ENCODE measurements at regions not wholly inside any gene's neighbourhood (a gene's known extent, or its start where the extent isn't known, plus 50 kb on each side); places are given as distances from the start of the nearest gene placed in this dataset.

- POLR2A ChIA-PET (ENCODE audit: partially characterized antibody), result no interaction called here
- intact Hi-C loops (cut with micrococcal nuclease), result loop anchor here (10.0 kb wide), 1 partner anchor 46 kb away; no protein-coding TSS in a partner anchor
These were observed 153.1 kb downstream of the TRIM27 start for GRCh38 chr6:28770732-28771131.

GRCh38 chr6:28771401-28772267 lies 152.2 kb downstream of the TRIM27 start:
- Mint-ChIP-seq H3K4me1 (peaks cover 0 to 10% (median 7%) of the 10 kb centered on the region in 4 donors), H3K27ac (peak overlapping the region in 2 of 7 donors; percentile 75 to 86), H3K4me3 (no peak overlapping the region), H3K27me3 (peaks cover 86 to 87% of the 10 kb centered on the region in 2 donors), H3K36me3 (peaks cover 7 to 10% of the 10 kb centered on the region in 2 donors), H3K9me3 (peaks cover 2 to 61% (median 49%) of the 10 kb centered on the region in 8 donors)
- intact Hi-C loops (cut with micrococcal nuclease), result loop anchor here (10.0 kb wide), 1 partner anchor 47 kb away; no protein-coding TSS in a partner anchor
- Histone ChIP-seq H3K4me3 (ENCODE audit: low read length in 2 of 2) (no peak overlapping the region), H3K36me3 (ENCODE audit: insufficient read depth, low read length) (no peaks in the 10 kb centered on the region), H3K9me3 (ENCODE audit: control insufficient read depth in 1 of 2, low read length in 2 of 2) (no peaks in the 10 kb centered on the region), H3K27ac (ENCODE audit: low read depth, low read length) (no peak overlapping the region), H3K4me1 (ENCODE audit: insufficient read depth, low read length) (no peaks in the 10 kb centered on the region), H3K27me3 (ENCODE audit: insufficient read depth, low read length) (peaks cover 66% of the 10 kb centered on the region)
- ChIA-PET POLR2A (ENCODE audit: partially characterized antibody) (no interaction called here), CTCF (ENCODE audit: partially characterized antibody) (no interaction called here)
- no peak for DNase-seq

More at GRCh38 chr6:28770732-28771131, 153.1 kb downstream of the TRIM27 start:
- Mint-ChIP-seq H3K4me1 (peaks cover 0 to 10% (median 7%) of the 10 kb centered on the region in 4 donors), H3K4me3 (no peak overlapping the region), H3K27me3 (peaks cover 85 to 86% of the 10 kb centered on the region in 2 donors), H3K27ac (peak overlapping the region in 1 of 7 donors; percentile 14), H3K9me3 (peaks cover 0 to 57% (median 50%) of the 10 kb centered on the region in 8 donors), H3K36me3 (peaks cover 7% of the 10 kb centered on the region in 2 donors)
- Histone ChIP-seq H3K9me3 (ENCODE audit: control insufficient read depth in 1 of 2, low read length in 2 of 2) (no peaks in the 10 kb centered on the region), H3K4me3 (ENCODE audit: low read length in 2 of 2) (no peak overlapping the region), H3K27ac (ENCODE audit: low read depth, low read length) (no peak overlapping the region), H3K36me3 (ENCODE audit: insufficient read depth, low read length) (no peaks in the 10 kb centered on the region), H3K4me1 (ENCODE audit: insufficient read depth, low read length) (no peaks in the 10 kb centered on the region), H3K27me3 (ENCODE audit: insufficient read depth, low read length) (peaks cover 63% of the 10 kb centered on the region)
- DNase-seq, result no peak
- CTCF ChIA-PET (ENCODE audit: partially characterized antibody), result no interaction called here

GRCh38 chr6:28772480-28773381 lies 151.1 kb downstream of the TRIM27 start:
- Mint-ChIP-seq H3K4me1 (peaks cover 0 to 10% (median 7%) of the 10 kb centered on the region in 4 donors), H3K36me3 (peaks cover 7 to 9% of the 10 kb centered on the region in 2 donors), H3K4me3 (peak overlapping the region in 4 of 8 donors; percentile 5 to 53 (median 44)), H3K9me3 (peaks cover 2 to 62% (median 47%) of the 10 kb centered on the region in 8 donors), H3K27ac (peak overlapping the region in 5 of 7 donors; percentile 44 to 86 (median 80)), H3K27me3 (peaks cover 83 to 84% of the 10 kb centered on the region in 2 donors)
- Histone ChIP-seq H3K27me3 (ENCODE audit: insufficient read depth, low read length) (peaks cover 77% of the 10 kb centered on the region), H3K36me3 (ENCODE audit: insufficient read depth, low read length) (no peaks in the 10 kb centered on the region), H3K9me3 (ENCODE audit: control insufficient read depth in 1 of 2, low read length in 2 of 2) (no peaks in the 10 kb centered on the region), H3K4me1 (ENCODE audit: insufficient read depth, low read length) (no peaks in the 10 kb centered on the region), H3K27ac (ENCODE audit: low read depth, low read length) (no peak overlapping the region), H3K4me3 (ENCODE audit: low read length in 2 of 2) (no peak overlapping the region)
- intact Hi-C loops (cut with micrococcal nuclease), result loop anchor here (10.0 kb wide), 1 partner anchor 48 kb away; no protein-coding TSS in a partner anchor
- ChIA-PET CTCF (ENCODE audit: partially characterized antibody) (no interaction called here), POLR2A (ENCODE audit: partially characterized antibody) (no interaction called here)
- DNase-seq, result no peak

GRCh38 chr6:28774292-28775051 lies 149.3 kb downstream of the TRIM27 start:
- peaks cover 7 to 9% of the 10 kb centered on the region in 2 donors for H3K36me3 Mint-ChIP-seq

GRCh38 chr6:28775052-28775376 lies 148.8 kb downstream of the TRIM27 start:
- Histone ChIP-seq H3K4me1 (ENCODE audit: insufficient read depth, low read length) (no peaks in the 10 kb centered on the region), H3K27ac (ENCODE audit: low read depth, low read length) (no peak overlapping the region), H3K9me3 (ENCODE audit: control insufficient read depth in 1 of 2, low read length in 2 of 2) (no peaks in the 10 kb centered on the region), H3K4me3 (ENCODE audit: low read length in 2 of 2) (no peak overlapping the region), H3K27me3 (ENCODE audit: insufficient read depth, low read length) (peaks cover 75% of the 10 kb centered on the region), H3K36me3 (ENCODE audit: insufficient read depth, low read length) (no peaks in the 10 kb centered on the region)
- H3K27ac Mint-ChIP-seq, result peak overlapping the region in 4 of 7 donors; percentile 57 to 90 (median 81)
- POLR2A ChIA-PET (ENCODE audit: partially characterized antibody), result no interaction called here
- intact Hi-C loops (cut with micrococcal nuclease), result loop anchor here (10.0 kb wide), 1 partner anchor 50 kb away; no protein-coding TSS in a partner anchor
- H3K9me3 Mint-ChIP-seq, result peaks cover 2 to 70% (median 51%) of the 10 kb centered on the region in 8 donors
- H3K4me1 Mint-ChIP-seq, result peaks cover 0 to 10% (median 7%) of the 10 kb centered on the region in 4 donors
- H3K36me3 Mint-ChIP-seq, result peaks cover 9 to 10% of the 10 kb centered on the region in 2 donors
- CTCF ChIA-PET (ENCODE audit: partially characterized antibody), result no interaction called here
- peak overlapping the region in 3 of 8 donors; percentile 11 to 70 (median 28) for H3K4me3 Mint-ChIP-seq
- no peak for DNase-seq
- H3K27me3 Mint-ChIP-seq, result peaks cover 79 to 84% of the 10 kb centered on the region in 2 donors

More at GRCh38 chr6:28774292-28775051, 149.3 kb downstream of the TRIM27 start:
- no peaks in the 10 kb centered on the region for H3K36me3 ChIP-seq (ENCODE audit: insufficient read depth, low read length)
- Mint-ChIP-seq H3K27me3 (peaks cover 81 to 84% of the 10 kb centered on the region in 2 donors), H3K4me1 (peaks cover 0 to 10% (median 7%) of the 10 kb centered on the region in 4 donors), H3K27ac (peak overlapping the region in 6 of 7 donors; percentile 45 to 91 (median 82)), H3K4me3 (peak overlapping the region in 3 of 8 donors; percentile 28 to 80 (median 38)), H3K9me3 (peaks cover 2 to 70% (median 49%) of the 10 kb centered on the region in 8 donors)
- no peaks in the 10 kb centered on the region for H3K9me3 ChIP-seq (ENCODE audit: control insufficient read depth in 1 of 2, low read length in 2 of 2)
- H3K27me3 ChIP-seq (ENCODE audit: insufficient read depth, low read length), result peaks cover 80% of the 10 kb centered on the region
- POLR2A ChIA-PET (ENCODE audit: partially characterized antibody), result no interaction called here
- no peaks in the 10 kb centered on the region for H3K4me1 ChIP-seq (ENCODE audit: insufficient read depth, low read length)
- CTCF ChIA-PET (ENCODE audit: partially characterized antibody), result no interaction called here
- H3K27ac ChIP-seq (ENCODE audit: low read depth, low read length), result no peak overlapping the region
- no peak for DNase-seq
- intact Hi-C loops (cut with micrococcal nuclease), result loop anchor here (10.0 kb wide), 1 partner anchor 50 kb away; no protein-coding TSS in a partner anchor
- H3K4me3 ChIP-seq (ENCODE audit: low read length in 2 of 2), result no peak overlapping the region

- H3K9me3 ChIP-seq (ENCODE audit: control insufficient read depth in 1 of 2, low read length in 2 of 2), result no peaks in the 10 kb centered on the region
- DNase-seq, result no peak
- H3K4me1 ChIP-seq (ENCODE audit: insufficient read depth, low read length), result no peaks in the 10 kb centered on the region
- Mint-ChIP-seq H3K27ac (peak overlapping the region in 4 of 7 donors; percentile 57 to 90 (median 86)), H3K27me3 (peaks cover 81 to 87% of the 10 kb centered on the region in 2 donors), H3K4me1 (peaks cover 0 to 10% (median 7%) of the 10 kb centered on the region in 4 donors), H3K9me3 (peaks cover 2 to 70% (median 54%) of the 10 kb centered on the region in 8 donors), H3K36me3 (peaks cover 9 to 10% of the 10 kb centered on the region in 2 donors), H3K4me3 (peak overlapping the region in 5 of 8 donors; percentile 11 to 70 (median 28))
- CTCF ChIA-PET (ENCODE audit: partially characterized antibody), result no interaction called here
- no peaks in the 10 kb centered on the region for H3K36me3 ChIP-seq (ENCODE audit: insufficient read depth, low read length)
- intact Hi-C loops (cut with micrococcal nuclease), result loop anchor here (10.0 kb wide), 1 partner anchor 51 kb away; no protein-coding TSS in a partner anchor
- POLR2A ChIA-PET (ENCODE audit: partially characterized antibody), result no interaction called here
- no peak overlapping the region for H3K4me3 ChIP-seq (ENCODE audit: low read length in 2 of 2)
- H3K27ac ChIP-seq (ENCODE audit: low read depth, low read length), result no peak overlapping the region
- peaks cover 77% of the 10 kb centered on the region for H3K27me3 ChIP-seq (ENCODE audit: insufficient read depth, low read length)
These were observed 148.2 kb downstream of the TRIM27 start for GRCh38 chr6:28775405-28776129.

Data from CD4-positive, alpha-beta memory T cell (primary cell).